ENCODE measurements at regions not wholly inside any gene's neighbourhood (a gene's known extent, or its start where the extent isn't known, plus 50 kb on each side); places are given as distances from the start of the nearest gene placed in this dataset.

DNA sequence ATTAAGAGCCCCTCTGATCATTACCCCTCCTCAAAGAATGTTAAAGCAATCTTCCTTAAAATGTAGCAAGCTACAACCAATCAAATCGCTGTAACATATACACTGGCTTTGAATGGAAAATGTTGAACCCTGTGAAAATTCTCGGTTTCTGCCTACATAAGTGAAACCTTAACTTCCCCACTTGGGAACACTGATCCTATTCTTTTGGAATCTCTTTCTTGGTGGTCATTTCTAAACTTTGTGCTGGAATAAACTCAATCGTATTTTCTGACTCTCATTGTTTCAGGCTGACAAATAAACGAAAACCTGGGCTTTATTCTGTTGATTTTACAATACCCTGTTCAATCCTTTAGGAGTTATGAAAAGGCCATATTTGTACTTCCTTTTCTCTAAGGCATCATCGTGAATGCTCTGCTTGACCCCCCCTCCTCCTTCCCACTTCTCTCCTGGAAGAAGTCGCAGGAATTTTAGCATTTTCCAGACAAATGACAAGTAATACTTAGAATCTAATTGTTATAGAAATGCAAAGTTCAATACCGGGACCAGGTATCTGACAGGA is 155.1 kb upstream of the FAM13C start:
- no peak for DNase-seq
- TF ChIP-seq, protein P1, sequence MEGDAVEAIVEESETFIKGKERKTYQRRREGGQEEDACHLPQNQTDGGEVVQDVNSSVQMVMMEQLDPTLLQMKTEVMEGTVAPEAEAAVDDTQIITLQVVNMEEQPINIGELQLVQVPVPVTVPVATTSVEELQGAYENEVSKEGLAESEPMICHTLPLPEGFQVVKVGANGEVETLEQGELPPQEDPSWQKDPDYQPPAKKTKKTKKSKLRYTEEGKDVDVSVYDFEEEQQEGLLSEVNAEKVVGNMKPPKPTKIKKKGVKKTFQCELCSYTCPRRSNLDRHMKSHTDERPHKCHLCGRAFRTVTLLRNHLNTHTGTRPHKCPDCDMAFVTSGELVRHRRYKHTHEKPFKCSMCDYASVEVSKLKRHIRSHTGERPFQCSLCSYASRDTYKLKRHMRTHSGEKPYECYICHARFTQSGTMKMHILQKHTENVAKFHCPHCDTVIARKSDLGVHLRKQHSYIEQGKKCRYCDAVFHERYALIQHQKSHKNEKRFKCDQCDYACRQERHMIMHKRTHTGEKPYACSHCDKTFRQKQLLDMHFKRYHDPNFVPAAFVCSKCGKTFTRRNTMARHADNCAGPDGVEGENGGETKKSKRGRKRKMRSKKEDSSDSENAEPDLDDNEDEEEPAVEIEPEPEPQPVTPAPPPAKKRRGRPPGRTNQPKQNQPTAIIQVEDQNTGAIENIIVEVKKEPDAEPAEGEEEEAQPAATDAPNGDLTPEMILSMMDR (IDR thresholded peaks at IDR 0.05; ENCODE audit: low read depth, low read length): no peak
- Histone ChIP-seq H3K9me3 (no peaks in the 10 kb centered on the region), H3K27me3 (no peaks in the 10 kb centered on the region), H3K4me1 (peaks cover 24% of the 10 kb centered on the region), H3K4me3 (ENCODE audit: low read depth, low read length) (no peak overlapping the region), H3K36me3 (no peaks in the 10 kb centered on the region)

- TF ChIP-seq, protein P1 (IDR thresholded peaks at IDR 0.05; ENCODE audit: low read depth, low read length): no peak
These were observed 151.2 kb upstream of the FAM13C start for GRCh38 chr10:59513558-59513957.

DNA sequence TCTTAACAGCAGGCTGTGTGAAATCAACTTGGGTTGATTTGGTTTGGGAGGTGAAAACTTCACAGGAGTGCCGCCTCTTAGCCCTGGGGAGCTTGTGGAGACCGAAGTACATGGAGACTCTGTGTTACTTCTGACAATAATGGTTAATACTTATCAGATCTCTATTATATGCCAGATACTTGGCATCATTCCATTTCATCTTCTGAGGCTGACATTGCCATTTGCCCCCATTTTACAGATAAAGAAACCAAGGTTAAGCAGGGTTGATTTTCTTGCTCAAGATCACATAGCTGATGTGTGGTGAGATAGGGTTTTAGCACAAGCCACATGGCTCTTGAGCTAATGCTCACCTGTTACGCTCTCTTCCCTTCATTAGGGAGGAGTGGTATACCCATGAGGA is 150.6 kb upstream of the FAM13C start:
- no peaks in the 10 kb centered on the region for H3K27me3 ChIP-seq
- H3K4me1 ChIP-seq: peaks cover 24% of the 10 kb centered on the region
- DNase-seq: no peak
- no peaks in the 10 kb centered on the region for H3K9me3 ChIP-seq
- no peak overlapping the region for H3K4me3 ChIP-seq (ENCODE audit: low read depth, low read length)
- H3K36me3 ChIP-seq: no peaks in the 10 kb centered on the region
- TF ChIP-seq, protein P1 (IDR thresholded peaks at IDR 0.05; ENCODE audit: low read depth, low read length): no peak

More at GRCh38 chr10:59513558-59513957, 151.2 kb upstream of the FAM13C start:
- Histone ChIP-seq H3K4me1 (peaks cover 24% of the 10 kb centered on the region), H3K9me3 (no peaks in the 10 kb centered on the region), H3K36me3 (no peaks in the 10 kb centered on the region), H3K4me3 (ENCODE audit: low read depth, low read length) (no peak overlapping the region), H3K27me3 (no peaks in the 10 kb centered on the region)
- DNase-seq: peak; percentile 36

DNA sequence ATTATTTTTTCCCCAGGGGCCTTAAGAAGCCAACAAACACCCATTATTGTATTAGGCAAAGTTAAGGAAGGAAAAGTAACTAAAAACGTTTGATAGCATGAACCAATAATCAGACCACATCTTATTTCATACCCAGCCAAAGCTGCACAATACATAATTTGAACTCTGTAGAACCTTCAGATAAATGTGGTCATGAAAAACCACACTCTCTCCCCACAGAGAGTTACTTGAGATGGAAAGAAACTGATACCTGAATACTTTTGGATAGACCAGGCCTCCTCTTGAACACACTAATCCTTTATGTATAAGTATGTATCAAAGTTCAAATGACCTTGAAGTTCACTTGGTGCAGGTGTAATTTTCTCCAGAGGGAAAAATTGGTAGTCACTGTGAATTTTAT is 146.6 kb upstream of the FAM13C start:
- Histone ChIP-seq H3K27me3 (no peaks in the 10 kb centered on the region), H3K4me3 (ENCODE audit: low read depth, low read length) (no peak overlapping the region), H3K9me3 (no peaks in the 10 kb centered on the region), H3K36me3 (no peaks in the 10 kb centered on the region), H3K4me1 (peaks cover 11% of the 10 kb centered on the region)
- no peak for DNase-seq
- TF ChIP-seq, protein P1 (IDR thresholded peaks at IDR 0.05; ENCODE audit: low read depth, low read length): no peak

GRCh38 chr10:59508296-59508695 is 145.9 kb upstream of the FAM13C start:
- H3K36me3 ChIP-seq: no peaks in the 10 kb centered on the region
- no peaks in the 10 kb centered on the region for H3K9me3 ChIP-seq
- no peak for DNase-seq
- TF ChIP-seq, protein P1 (IDR thresholded peaks at IDR 0.05; ENCODE audit: low read depth, low read length): no peak
- H3K4me1 ChIP-seq: peaks cover 6% of the 10 kb centered on the region
- H3K4me3 ChIP-seq (ENCODE audit: low read depth, low read length): no peak overlapping the region
- H3K27me3 ChIP-seq: no peaks in the 10 kb centered on the region

- no peaks in the 10 kb centered on the region for H3K4me1 ChIP-seq
- no peaks in the 10 kb centered on the region for H3K27me3 ChIP-seq
- no peak overlapping the region for H3K4me3 ChIP-seq (ENCODE audit: low read depth, low read length)
- no peaks in the 10 kb centered on the region for H3K36me3 ChIP-seq
- TF ChIP-seq, protein P1 (IDR thresholded peaks at IDR 0.05; ENCODE audit: low read depth, low read length): no peak
- no peak for DNase-seq
- H3K9me3 ChIP-seq: no peaks in the 10 kb centered on the region
These were observed 143.6 kb upstream of the FAM13C start for GRCh38 chr10:59505926-59506325.

Data from BE2C (cell line).